ENCODE measurements at regions not wholly inside any gene's neighbourhood (a gene's known extent, or its start where the extent isn't known, plus 50 kb on each side); places are given as distances from the start of the nearest gene placed in this dataset.

DNA sequence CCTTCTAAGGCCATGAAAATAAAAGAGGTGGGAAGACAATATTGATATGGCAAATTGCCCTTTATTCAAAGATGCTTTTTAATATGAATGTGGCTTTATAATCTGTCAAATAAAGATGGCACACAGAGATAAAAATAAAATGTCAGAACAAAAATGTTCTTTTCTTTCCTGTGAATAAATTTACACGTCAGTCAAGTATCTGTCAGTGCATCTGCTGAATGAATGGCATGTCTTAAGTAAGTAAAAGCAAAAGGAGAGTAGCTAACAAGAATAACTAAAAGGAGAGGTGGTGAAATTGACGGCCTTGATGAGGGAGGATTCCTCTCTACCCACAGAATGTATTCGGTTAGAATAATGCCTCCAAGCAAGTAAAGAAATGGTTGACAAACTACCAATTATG lies 1021.7 kb upstream of the GBE1 start:
- H3K4me1 Mint-ChIP-seq = peaks cover 3% of the 10 kb centered on the region; the same call in 1 of the 3 replicates

More for the DNA sequence above, 1021.7 kb upstream of the GBE1 start:
- Histone ChIP-seq H2AFZ (no peak overlapping the region), H3K4me2 (no peak overlapping the region), H3K27ac (ENCODE audit: low read depth) (no peak overlapping the region), H4K20me1 (replicated peaks; ENCODE audit: insufficient read depth) (no peaks in the 10 kb centered on the region), H3F3A (replicated peaks; ENCODE audit: low read depth) (no peaks in the 10 kb centered on the region), H3K36me3 (ENCODE audit: insufficient read depth) (no peaks in the 10 kb centered on the region), H3K4me1 (ENCODE audit: insufficient read depth) (no peaks in the 10 kb centered on the region), H3K27me3 (ENCODE audit: insufficient read depth) (no peaks in the 10 kb centered on the region), H3K4me3 (no peak overlapping the region), H3K79me2 (replicated peaks; ENCODE audit: insufficient read depth) (no peaks in the 10 kb centered on the region), H3K9me2 (ENCODE audit: insufficient read depth) (no peaks in the 10 kb centered on the region)
- Mint-ChIP-seq H3K9me3 (no peaks in the 10 kb centered on the region), H3K4me3 (no peak overlapping the region), H3K27ac (peak overlapping the region; percentile 28; the same call in 1 of the 2 replicates), H3K36me3 (ENCODE audit: low read depth) (no peaks in the 10 kb centered on the region), H3K27me3 (ENCODE audit: insufficient read depth, low read depth, poor library complexity) (no peaks in the 10 kb centered on the region)
- ATAC-seq (no peak), DNase-seq (ENCODE audit: low spot score) (no peak)
- TF ChIP-seq STAT1 (IDR thresholded peaks at IDR 0.05; ENCODE audit: unreplicated experiment) = no peak
- TF ChIP-seq ZNF462 (CRISPR knock-in tag; IDR thresholded peaks at IDR 0.05) = no peak
- no peak for TF ChIP-seq EZH2phosphoT487 (IDR thresholded peaks at IDR 0.05; ENCODE audit: unreplicated experiment)
- no peak for TF ChIP-seq REST (IDR thresholded peaks at IDR 0.05; ENCODE audit: unreplicated experiment)
- no peak for TF ChIP-seq JUNB (IDR thresholded peaks at IDR 0.05; ENCODE audit: unreplicated experiment)
- TF ChIP-seq POLR2AphosphoS5 (IDR thresholded peaks at IDR 0.05; ENCODE audit: low read depth) = no peak
- no peak for TF ChIP-seq NANOG (IDR thresholded peaks at IDR 0.05; ENCODE audit: borderline replicate concordance)
- no peak for TF ChIP-seq EZH2 (IDR thresholded peaks at IDR 0.05; ENCODE audit: low read depth, unreplicated experiment)
- TF ChIP-seq, protein P1, sequence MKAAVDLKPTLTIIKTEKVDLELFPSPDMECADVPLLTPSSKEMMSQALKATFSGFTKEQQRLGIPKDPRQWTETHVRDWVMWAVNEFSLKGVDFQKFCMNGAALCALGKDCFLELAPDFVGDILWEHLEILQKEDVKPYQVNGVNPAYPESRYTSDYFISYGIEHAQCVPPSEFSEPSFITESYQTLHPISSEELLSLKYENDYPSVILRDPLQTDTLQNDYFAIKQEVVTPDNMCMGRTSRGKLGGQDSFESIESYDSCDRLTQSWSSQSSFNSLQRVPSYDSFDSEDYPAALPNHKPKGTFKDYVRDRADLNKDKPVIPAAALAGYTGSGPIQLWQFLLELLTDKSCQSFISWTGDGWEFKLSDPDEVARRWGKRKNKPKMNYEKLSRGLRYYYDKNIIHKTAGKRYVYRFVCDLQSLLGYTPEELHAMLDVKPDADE (IDR thresholded peaks at IDR 0.05) = no peak
- TF ChIP-seq, protein P2, sequence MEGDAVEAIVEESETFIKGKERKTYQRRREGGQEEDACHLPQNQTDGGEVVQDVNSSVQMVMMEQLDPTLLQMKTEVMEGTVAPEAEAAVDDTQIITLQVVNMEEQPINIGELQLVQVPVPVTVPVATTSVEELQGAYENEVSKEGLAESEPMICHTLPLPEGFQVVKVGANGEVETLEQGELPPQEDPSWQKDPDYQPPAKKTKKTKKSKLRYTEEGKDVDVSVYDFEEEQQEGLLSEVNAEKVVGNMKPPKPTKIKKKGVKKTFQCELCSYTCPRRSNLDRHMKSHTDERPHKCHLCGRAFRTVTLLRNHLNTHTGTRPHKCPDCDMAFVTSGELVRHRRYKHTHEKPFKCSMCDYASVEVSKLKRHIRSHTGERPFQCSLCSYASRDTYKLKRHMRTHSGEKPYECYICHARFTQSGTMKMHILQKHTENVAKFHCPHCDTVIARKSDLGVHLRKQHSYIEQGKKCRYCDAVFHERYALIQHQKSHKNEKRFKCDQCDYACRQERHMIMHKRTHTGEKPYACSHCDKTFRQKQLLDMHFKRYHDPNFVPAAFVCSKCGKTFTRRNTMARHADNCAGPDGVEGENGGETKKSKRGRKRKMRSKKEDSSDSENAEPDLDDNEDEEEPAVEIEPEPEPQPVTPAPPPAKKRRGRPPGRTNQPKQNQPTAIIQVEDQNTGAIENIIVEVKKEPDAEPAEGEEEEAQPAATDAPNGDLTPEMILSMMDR (conservative IDR thresholded peaks at IDR 0.05; ENCODE audit: low read depth in 2 of 2) = no peak
- no peak for TF ChIP-seq ZNF114 (CRISPR knock-in tag; IDR thresholded peaks at IDR 0.05)
- TF ChIP-seq CREB1 (CRISPR knock-in tag; IDR thresholded peaks at IDR 0.05; ENCODE audit: low read depth) = no peak
- TF ChIP-seq ZNF331 (CRISPR knock-in tag; IDR thresholded peaks at IDR 0.05; ENCODE audit: low read depth) = no peak
